Thyroid gland (tissue), 4 donors: ENCODE measurements at regions not wholly inside any gene's neighbourhood (a gene's known extent, or its start where the extent isn't known, plus 50 kb on each side); places are given as distances from the start of the nearest gene placed in this dataset.

Experiments used
- POLR2A ChIP-seq, 2 donors: fragments of 450-650 bp; IDR thresholded peaks; one replicate each; pipeline ENCODE4 v1.6.1; 2017; ENCODE audit warnings: antibody characterized with exemption in 2 of 2, mild to moderate bottlenecking in 2 of 2, moderate library complexity in 1 of 2
- TF ChIP-seq, protein P1 (sequence below), 6 experiments: fragments of 200-600 bp in 3 of 6; fragments of 450-650 bp in 3 of 6; sonication (generic) in 3 of 6; IDR thresholded peaks; one replicate each; pipeline ENCODE4 v1.5.1; 2016 to 2019; ENCODE audit warnings: antibody characterized with exemption in 6 of 6, mild to moderate bottlenecking in 2 of 6, inconsistent platforms in 1 of 6, moderate library complexity in 1 of 6

- TF ChIP-seq, protein P1, sequence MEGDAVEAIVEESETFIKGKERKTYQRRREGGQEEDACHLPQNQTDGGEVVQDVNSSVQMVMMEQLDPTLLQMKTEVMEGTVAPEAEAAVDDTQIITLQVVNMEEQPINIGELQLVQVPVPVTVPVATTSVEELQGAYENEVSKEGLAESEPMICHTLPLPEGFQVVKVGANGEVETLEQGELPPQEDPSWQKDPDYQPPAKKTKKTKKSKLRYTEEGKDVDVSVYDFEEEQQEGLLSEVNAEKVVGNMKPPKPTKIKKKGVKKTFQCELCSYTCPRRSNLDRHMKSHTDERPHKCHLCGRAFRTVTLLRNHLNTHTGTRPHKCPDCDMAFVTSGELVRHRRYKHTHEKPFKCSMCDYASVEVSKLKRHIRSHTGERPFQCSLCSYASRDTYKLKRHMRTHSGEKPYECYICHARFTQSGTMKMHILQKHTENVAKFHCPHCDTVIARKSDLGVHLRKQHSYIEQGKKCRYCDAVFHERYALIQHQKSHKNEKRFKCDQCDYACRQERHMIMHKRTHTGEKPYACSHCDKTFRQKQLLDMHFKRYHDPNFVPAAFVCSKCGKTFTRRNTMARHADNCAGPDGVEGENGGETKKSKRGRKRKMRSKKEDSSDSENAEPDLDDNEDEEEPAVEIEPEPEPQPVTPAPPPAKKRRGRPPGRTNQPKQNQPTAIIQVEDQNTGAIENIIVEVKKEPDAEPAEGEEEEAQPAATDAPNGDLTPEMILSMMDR (IDR thresholded peaks at IDR 0.05), result no peak
- TF ChIP-seq POLR2A (IDR thresholded peaks at IDR 0.05), result no peak
Observed at GRCh38 chr15:25188551-25189101, 233.8 kb downstream of the SNRPN start.
